ENCODE measurements at regions not wholly inside any gene's neighbourhood (a gene's known extent, or its start where the extent isn't known, plus 50 kb on each side); places are given as distances from the start of the nearest gene placed in this dataset.

GRCh38 chr6:92024881-92025280 lies 1394.5 kb downstream of the EPHA7 start:
- no peak overlapping the region for H3K27ac ChIP-seq (ENCODE audit: low read length)
- H2AFZ ChIP-seq (ENCODE audit: low read depth, low read length) = no peak overlapping the region
- H3K4me1 ChIP-seq (ENCODE audit: low read length) = no peaks in the 10 kb centered on the region
- no peak overlapping the region for H3K4me3 ChIP-seq (ENCODE audit: low read length)
- H3K9me3 ChIP-seq (ENCODE audit: insufficient read depth, low read length) = no peaks in the 10 kb centered on the region
- no peaks in the 10 kb centered on the region for H4K20me1 ChIP-seq (ENCODE audit: insufficient read depth, low read length)
- H3K27me3 ChIP-seq (ENCODE audit: low read depth, low read length) = no peaks in the 10 kb centered on the region
- no peaks in the 10 kb centered on the region for H3K36me3 ChIP-seq (replicated peaks; ENCODE audit: low read depth, low read length)
- no peaks in the 10 kb centered on the region for H3K79me2 ChIP-seq (ENCODE audit: low read length)
- no peak overlapping the region for H3K9ac ChIP-seq (ENCODE audit: low read length)
- TF ChIP-seq CTCF (IDR thresholded peaks at IDR 0.05; ENCODE audit: low read depth, low read length) = no peak
- no peak for TF ChIP-seq EZH2phosphoT487 (IDR thresholded peaks at IDR 0.05; ENCODE audit: low read depth)
- no peak overlapping the region for H3K4me2 ChIP-seq (ENCODE audit: low read length)

GRCh38 chr6:92024110-92024509 lies 1395.2 kb downstream of the EPHA7 start:
- Histone ChIP-seq H3K9me3 (ENCODE audit: insufficient read depth, low read length) (no peaks in the 10 kb centered on the region), H3K4me3 (ENCODE audit: low read length) (no peak overlapping the region), H3K9ac (ENCODE audit: low read length) (no peak overlapping the region), H4K20me1 (ENCODE audit: insufficient read depth, low read length) (no peaks in the 10 kb centered on the region), H3K4me1 (ENCODE audit: low read length) (no peaks in the 10 kb centered on the region), H2AFZ (ENCODE audit: low read depth, low read length) (no peak overlapping the region), H3K27ac (ENCODE audit: low read length) (no peak overlapping the region), H3K4me2 (ENCODE audit: low read length) (no peak overlapping the region), H3K27me3 (ENCODE audit: low read depth, low read length) (no peaks in the 10 kb centered on the region), H3K79me2 (ENCODE audit: low read length) (no peaks in the 10 kb centered on the region), H3K36me3 (replicated peaks; ENCODE audit: low read depth, low read length) (no peaks in the 10 kb centered on the region)
- TF ChIP-seq EZH2phosphoT487 (IDR thresholded peaks at IDR 0.05; ENCODE audit: low read depth) = no peak
- TF ChIP-seq CTCF (IDR thresholded peaks at IDR 0.05; ENCODE audit: low read depth, low read length) = no peak

GRCh38 chr6:92023410-92023966 lies 1395.9 kb downstream of the EPHA7 start:
- Histone ChIP-seq H2AFZ (ENCODE audit: low read depth, low read length) (no peak overlapping the region), H3K79me2 (ENCODE audit: low read length) (no peaks in the 10 kb centered on the region), H3K27ac (ENCODE audit: low read length) (no peak overlapping the region), H3K9ac (ENCODE audit: low read length) (no peak overlapping the region), H3K9me3 (ENCODE audit: insufficient read depth, low read length) (no peaks in the 10 kb centered on the region), H3K4me1 (ENCODE audit: low read length) (no peaks in the 10 kb centered on the region), H4K20me1 (ENCODE audit: insufficient read depth, low read length) (no peaks in the 10 kb centered on the region), H3K4me2 (ENCODE audit: low read length) (no peak overlapping the region), H3K27me3 (ENCODE audit: low read depth, low read length) (no peaks in the 10 kb centered on the region), H3K36me3 (replicated peaks; ENCODE audit: low read depth, low read length) (no peaks in the 10 kb centered on the region), H3K4me3 (ENCODE audit: low read length) (no peak overlapping the region)
- TF ChIP-seq EZH2phosphoT487 (IDR thresholded peaks at IDR 0.05; ENCODE audit: low read depth) (no peak), CTCF (IDR thresholded peaks at IDR 0.05; ENCODE audit: low read depth, low read length) (no peak)

GRCh38 chr6:92011681-92012245 lies 1407.6 kb downstream of the EPHA7 start:
- TF ChIP-seq CTCF (IDR thresholded peaks at IDR 0.05; ENCODE audit: low read depth, low read length) = no peak
- TF ChIP-seq EZH2phosphoT487 (IDR thresholded peaks at IDR 0.05; ENCODE audit: low read depth) = no peak
- Histone ChIP-seq H3K4me1 (ENCODE audit: low read length) (no peaks in the 10 kb centered on the region), H3K36me3 (replicated peaks; ENCODE audit: low read depth, low read length) (no peaks in the 10 kb centered on the region), H3K27me3 (ENCODE audit: low read depth, low read length) (no peaks in the 10 kb centered on the region), H2AFZ (ENCODE audit: low read depth, low read length) (no peak overlapping the region), H3K4me2 (ENCODE audit: low read length) (no peak overlapping the region), H3K4me3 (ENCODE audit: low read length) (no peak overlapping the region), H3K9ac (ENCODE audit: low read length) (no peak overlapping the region), H3K9me3 (ENCODE audit: insufficient read depth, low read length) (no peaks in the 10 kb centered on the region), H4K20me1 (ENCODE audit: insufficient read depth, low read length) (no peaks in the 10 kb centered on the region), H3K79me2 (ENCODE audit: low read length) (no peaks in the 10 kb centered on the region), H3K27ac (ENCODE audit: low read length) (no peak overlapping the region)

Data from OCI-LY3 (cell line).